A673 (cell line): ENCODE measurements at regions not wholly inside any gene's neighbourhood (a gene's known extent, or its start where the extent isn't known, plus 50 kb on each side); places are given as distances from the start of the nearest gene placed in this dataset.

Source experiments
- EZH2 ChIP-seq: fragments of 200-600 bp; sonication (generic); IDR thresholded peaks from 2 replicates; pipeline ENCODE4 v1.6.1; 2017; ENCODE audit warnings: borderline replicate concordance, low read depth, mild to moderate bottlenecking, mixed read lengths, antibody characterized with exemption, low read length; ENCODE audit not compliant: poor library complexity, severe bottlenecking
- TF ChIP-seq, protein P1 (sequence below): fragments of 300-800, 200-600 bp; sonication (generic); conservative IDR thresholded peaks from 2 replicates; pipeline ENCODE4 v1.5.1; 2017; ENCODE audit warnings: low read depth, mild to moderate bottlenecking, antibody characterized with exemption, low read length, moderate library complexity, mixed read lengths

DNA sequence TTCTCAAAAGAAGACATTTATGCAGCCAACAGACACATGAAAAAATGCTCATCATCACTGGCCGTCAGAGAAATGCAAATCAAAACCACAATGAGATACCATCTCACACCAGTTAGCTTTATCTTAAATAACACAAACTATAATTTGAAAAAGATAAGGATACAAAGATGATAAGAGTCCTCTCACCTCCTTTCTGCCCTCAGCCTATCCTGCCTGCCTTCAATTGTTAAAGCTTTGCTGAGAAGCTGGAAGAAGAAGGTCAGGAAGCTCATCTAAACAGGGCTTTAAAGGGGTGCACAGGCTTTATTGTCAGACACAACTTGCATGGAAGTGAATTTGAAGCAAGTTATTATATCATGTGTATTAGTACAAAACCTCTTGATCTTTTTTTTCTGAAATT lies 676.3 kb upstream of the GOT2 start:
- no peak for TF ChIP-seq EZH2
- TF ChIP-seq, protein P1, sequence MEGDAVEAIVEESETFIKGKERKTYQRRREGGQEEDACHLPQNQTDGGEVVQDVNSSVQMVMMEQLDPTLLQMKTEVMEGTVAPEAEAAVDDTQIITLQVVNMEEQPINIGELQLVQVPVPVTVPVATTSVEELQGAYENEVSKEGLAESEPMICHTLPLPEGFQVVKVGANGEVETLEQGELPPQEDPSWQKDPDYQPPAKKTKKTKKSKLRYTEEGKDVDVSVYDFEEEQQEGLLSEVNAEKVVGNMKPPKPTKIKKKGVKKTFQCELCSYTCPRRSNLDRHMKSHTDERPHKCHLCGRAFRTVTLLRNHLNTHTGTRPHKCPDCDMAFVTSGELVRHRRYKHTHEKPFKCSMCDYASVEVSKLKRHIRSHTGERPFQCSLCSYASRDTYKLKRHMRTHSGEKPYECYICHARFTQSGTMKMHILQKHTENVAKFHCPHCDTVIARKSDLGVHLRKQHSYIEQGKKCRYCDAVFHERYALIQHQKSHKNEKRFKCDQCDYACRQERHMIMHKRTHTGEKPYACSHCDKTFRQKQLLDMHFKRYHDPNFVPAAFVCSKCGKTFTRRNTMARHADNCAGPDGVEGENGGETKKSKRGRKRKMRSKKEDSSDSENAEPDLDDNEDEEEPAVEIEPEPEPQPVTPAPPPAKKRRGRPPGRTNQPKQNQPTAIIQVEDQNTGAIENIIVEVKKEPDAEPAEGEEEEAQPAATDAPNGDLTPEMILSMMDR = no peak
